ENCODE measurements at regions not wholly inside any gene's neighbourhood (a gene's known extent, or its start where the extent isn't known, plus 50 kb on each side); places are given as distances from the start of the nearest gene placed in this dataset.
"Not testable (repeated sequence)": the region's sequence is repeated elsewhere in the genome, so short reads cannot be mapped to it uniquely, and the experiment has no call there.

GRCh38 chr1:201731592-201731991 lies 97.4 kb upstream of the IPO9 start:
- no peak overlapping the region for H3K27ac ChIP-seq (ENCODE audit: low read length)

GRCh38 chr1:201732351-201732750 lies 96.6 kb upstream of the IPO9 start:
- Histone ChIP-seq H3K4me3 (ENCODE audit: low read depth in 1 of 2, low read length in 2 of 2) (no peak overlapping the region), H3K27ac (ENCODE audit: low read length) (no peak overlapping the region), H3K27me3 (ENCODE audit: low read depth, low read length) (no peaks in the 10 kb centered on the region), H3K36me3 (ENCODE audit: control insufficient read depth in 1 of 2, insufficient read depth in 2 of 2, low read length in 2 of 2) (no peaks in the 10 kb centered on the region), H3K9me3 (ENCODE audit: control insufficient read depth in 1 of 2, low read length in 2 of 2) (no peaks in the 10 kb centered on the region), H3K4me1 (ENCODE audit: control insufficient read depth in 1 of 2, insufficient read depth in 2 of 2, low read length in 2 of 2) (peaks cover 6 to 30% of the 10 kb centered on the region in 2 donors)

More at GRCh38 chr1:201731592-201731991, 97.4 kb upstream of the IPO9 start:
- no peaks in the 10 kb centered on the region for H3K36me3 ChIP-seq (ENCODE audit: control insufficient read depth in 1 of 2, insufficient read depth in 2 of 2, low read length in 2 of 2)
- H3K9me3 ChIP-seq (ENCODE audit: control insufficient read depth in 1 of 2, low read length in 2 of 2), result no peaks in the 10 kb centered on the region
- no peak overlapping the region for H3K4me3 ChIP-seq (ENCODE audit: low read depth in 1 of 2, low read length in 2 of 2)
- peaks cover 0 to 22% of the 10 kb centered on the region in 2 donors for H3K4me1 ChIP-seq (ENCODE audit: control insufficient read depth in 1 of 2, insufficient read depth in 2 of 2, low read length in 2 of 2)
- no peaks in the 10 kb centered on the region for H3K27me3 ChIP-seq (ENCODE audit: low read depth, low read length)

- H3K4me3 ChIP-seq (ENCODE audit: low read depth in 1 of 2, low read length in 2 of 2); H3K9me3 ChIP-seq (ENCODE audit: control insufficient read depth in 1 of 2, low read length in 2 of 2); H3K36me3 ChIP-seq (ENCODE audit: control insufficient read depth in 1 of 2, insufficient read depth in 2 of 2, low read length in 2 of 2); H3K27ac ChIP-seq (ENCODE audit: low read length); H3K27me3 ChIP-seq (ENCODE audit: low read depth, low read length): not testable (repeated sequence)
- peaks cover 6 to 46% of the 10 kb centered on the region in 2 donors for H3K4me1 ChIP-seq (ENCODE audit: control insufficient read depth in 1 of 2, insufficient read depth in 2 of 2, low read length in 2 of 2)
Observed at GRCh38 chr1:201734221-201734620, 94.7 kb upstream of the IPO9 start.

- H3K4me1 ChIP-seq (ENCODE audit: control insufficient read depth in 1 of 2, insufficient read depth in 2 of 2, low read length in 2 of 2), result peaks cover 6 to 51% of the 10 kb centered on the region in 2 donors
- no peak overlapping the region for H3K4me3 ChIP-seq (ENCODE audit: low read depth in 1 of 2, low read length in 2 of 2)
- H3K9me3 ChIP-seq (ENCODE audit: control insufficient read depth in 1 of 2, low read length in 2 of 2), result no peaks in the 10 kb centered on the region
- no peaks in the 10 kb centered on the region for H3K27me3 ChIP-seq (ENCODE audit: low read depth, low read length)
- no peaks in the 10 kb centered on the region for H3K36me3 ChIP-seq (ENCODE audit: control insufficient read depth in 1 of 2, insufficient read depth in 2 of 2, low read length in 2 of 2)
- no peak overlapping the region for H3K27ac ChIP-seq (ENCODE audit: low read length)
Observed at GRCh38 chr1:201734786-201735185, 94.2 kb upstream of the IPO9 start.

- no peaks in the 10 kb centered on the region for H3K36me3 ChIP-seq (ENCODE audit: control insufficient read depth in 1 of 2, insufficient read depth in 2 of 2, low read length in 2 of 2)
- H3K4me1 ChIP-seq (ENCODE audit: control insufficient read depth in 1 of 2, insufficient read depth in 2 of 2, low read length in 2 of 2), result peaks cover 6 to 41% of the 10 kb centered on the region in 2 donors
- no peaks in the 10 kb centered on the region for H3K9me3 ChIP-seq (ENCODE audit: control insufficient read depth in 1 of 2, low read length in 2 of 2)
- H3K27ac ChIP-seq (ENCODE audit: low read length), result peak overlapping the region; percentile 25
- H3K27me3 ChIP-seq (ENCODE audit: low read depth, low read length), result no peaks in the 10 kb centered on the region
- H3K4me3 ChIP-seq (ENCODE audit: low read depth in 1 of 2, low read length in 2 of 2), result no peak overlapping the region
Observed at GRCh38 chr1:201736707-201737320, 92.1 kb upstream of the IPO9 start.

GRCh38 chr1:201737352-201738060 lies 91.5 kb upstream of the IPO9 start:
- H3K9me3 ChIP-seq (ENCODE audit: control insufficient read depth in 1 of 2, low read length in 2 of 2), result no peaks in the 10 kb centered on the region
- H3K4me1 ChIP-seq (ENCODE audit: control insufficient read depth in 1 of 2, insufficient read depth in 2 of 2, low read length in 2 of 2), result peaks cover 6 to 40% of the 10 kb centered on the region in 2 donors
- peak overlapping the region; percentile 25 for H3K27ac ChIP-seq (ENCODE audit: low read length)
- no peak overlapping the region for H3K4me3 ChIP-seq (ENCODE audit: low read depth in 1 of 2, low read length in 2 of 2)
- H3K36me3 ChIP-seq (ENCODE audit: control insufficient read depth in 1 of 2, insufficient read depth in 2 of 2, low read length in 2 of 2), result no peaks in the 10 kb centered on the region
- H3K27me3 ChIP-seq (ENCODE audit: low read depth, low read length), result no peaks in the 10 kb centered on the region

- peaks cover 6 to 40% of the 10 kb centered on the region in 2 donors for H3K4me1 ChIP-seq (ENCODE audit: control insufficient read depth in 1 of 2, insufficient read depth in 2 of 2, low read length in 2 of 2)
- H3K27ac ChIP-seq (ENCODE audit: low read length), result no peak overlapping the region
- no peaks in the 10 kb centered on the region for H3K36me3 ChIP-seq (ENCODE audit: control insufficient read depth in 1 of 2, insufficient read depth in 2 of 2, low read length in 2 of 2)
- H3K9me3 ChIP-seq (ENCODE audit: control insufficient read depth in 1 of 2, low read length in 2 of 2), result no peaks in the 10 kb centered on the region
- no peaks in the 10 kb centered on the region for H3K27me3 ChIP-seq (ENCODE audit: low read depth, low read length)
- H3K4me3 ChIP-seq (ENCODE audit: low read depth in 1 of 2, low read length in 2 of 2), result peak overlapping the region; percentile 59 to 65
Observed at GRCh38 chr1:201739080-201739479, 89.9 kb upstream of the IPO9 start.

GRCh38 chr1:201739492-201740085 lies 89.4 kb upstream of the IPO9 start:
- peaks cover 6 to 40% of the 10 kb centered on the region in 2 donors for H3K4me1 ChIP-seq (ENCODE audit: control insufficient read depth in 1 of 2, insufficient read depth in 2 of 2, low read length in 2 of 2)
- peak overlapping the region; percentile 59 to 65 for H3K4me3 ChIP-seq (ENCODE audit: low read depth in 1 of 2, low read length in 2 of 2)
- no peaks in the 10 kb centered on the region for H3K9me3 ChIP-seq (ENCODE audit: control insufficient read depth in 1 of 2, low read length in 2 of 2)
- H3K27me3 ChIP-seq (ENCODE audit: low read depth, low read length), result no peaks in the 10 kb centered on the region
- no peak overlapping the region for H3K27ac ChIP-seq (ENCODE audit: low read length)
- peaks cover 0 to 2% of the 10 kb centered on the region in 2 donors for H3K36me3 ChIP-seq (ENCODE audit: control insufficient read depth in 1 of 2, insufficient read depth in 2 of 2, low read length in 2 of 2)

GRCh38 chr1:201740086-201740541 lies 88.8 kb upstream of the IPO9 start:
- peak overlapping the region; percentile 26 for H3K27ac ChIP-seq (ENCODE audit: low read length)

GRCh38 chr1:201740670-201741111 lies 88.3 kb upstream of the IPO9 start:
- peaks cover 6 to 40% of the 10 kb centered on the region in 2 donors for H3K4me1 ChIP-seq (ENCODE audit: control insufficient read depth in 1 of 2, insufficient read depth in 2 of 2, low read length in 2 of 2)

More at GRCh38 chr1:201740086-201740541, 88.8 kb upstream of the IPO9 start:
- Histone ChIP-seq H3K4me1 (ENCODE audit: control insufficient read depth in 1 of 2, insufficient read depth in 2 of 2, low read length in 2 of 2) (peaks cover 6 to 40% of the 10 kb centered on the region in 2 donors), H3K27me3 (ENCODE audit: low read depth, low read length) (no peaks in the 10 kb centered on the region), H3K4me3 (ENCODE audit: low read depth in 1 of 2, low read length in 2 of 2) (peak overlapping the region; percentile 59 to 65), H3K36me3 (ENCODE audit: control insufficient read depth in 1 of 2, insufficient read depth in 2 of 2, low read length in 2 of 2) (peaks cover 0 to 3% of the 10 kb centered on the region in 2 donors), H3K9me3 (ENCODE audit: control insufficient read depth in 1 of 2, low read length in 2 of 2) (no peaks in the 10 kb centered on the region)

GRCh38 chr1:201741763-201742342 lies 87.1 kb upstream of the IPO9 start:
- no peak overlapping the region for H3K27ac ChIP-seq (ENCODE audit: low read length)
- H3K27me3 ChIP-seq (ENCODE audit: low read depth, low read length), result no peaks in the 10 kb centered on the region
- H3K9me3 ChIP-seq (ENCODE audit: control insufficient read depth in 1 of 2, low read length in 2 of 2), result no peaks in the 10 kb centered on the region
- no peak overlapping the region for H3K4me3 ChIP-seq (ENCODE audit: low read depth in 1 of 2, low read length in 2 of 2)
- peaks cover 0 to 3% of the 10 kb centered on the region in 2 donors for H3K36me3 ChIP-seq (ENCODE audit: control insufficient read depth in 1 of 2, insufficient read depth in 2 of 2, low read length in 2 of 2)
- H3K4me1 ChIP-seq (ENCODE audit: control insufficient read depth in 1 of 2, insufficient read depth in 2 of 2, low read length in 2 of 2), result peaks cover 5 to 30% of the 10 kb centered on the region in 2 donors

More at GRCh38 chr1:201740670-201741111, 88.3 kb upstream of the IPO9 start:
- H3K27ac ChIP-seq (ENCODE audit: low read length), result peak overlapping the region; percentile 26
- H3K4me3 ChIP-seq (ENCODE audit: low read depth in 1 of 2, low read length in 2 of 2), result peak overlapping the region; percentile 59 to 65
- peaks cover 0 to 3% of the 10 kb centered on the region in 2 donors for H3K36me3 ChIP-seq (ENCODE audit: control insufficient read depth in 1 of 2, insufficient read depth in 2 of 2, low read length in 2 of 2)
- no peaks in the 10 kb centered on the region for H3K9me3 ChIP-seq (ENCODE audit: control insufficient read depth in 1 of 2, low read length in 2 of 2)
- no peaks in the 10 kb centered on the region for H3K27me3 ChIP-seq (ENCODE audit: low read depth, low read length)
